ENCODE measurements at regions not wholly inside any gene's neighbourhood (a gene's known extent, or its start where the extent isn't known, plus 50 kb on each side); places are given as distances from the start of the nearest gene placed in this dataset.

- peak in 3 of 6 experiments; percentile 11 to 28 (median 26) for TF ChIP-seq CTCF (IDR thresholded peaks at IDR 0.05)
- no peak for TF ChIP-seq POLR2A (IDR thresholded peaks at IDR 0.05)
- Histone ChIP-seq H3K36me3 (replicated peaks in 1 of 2) (no peaks in the 10 kb centered on the region), H3K27ac (no peak overlapping the region), H3K9me3 (replicated peaks in 1 of 3) (no peaks in the 10 kb centered on the region), H3K27me3 (no peaks in the 10 kb centered on the region), H3K4me1 (replicated peaks in 1 of 2) (no peaks in the 10 kb centered on the region), H3K4me3 (peak overlapping the region in 1 of 4 donors; percentile 0)
- DNase-seq = peak; percentile 16 to 52 (median 23)
- 10 to 14% (median 11%) methylated on average over 5 of the region's 5 CpGs for WGBS, 4 donors
- intact Hi-C loops (cut with DNase I) = no loop called here
Measured at GRCh38 chr4:23455456-23456158, 434.2 kb downstream of the PPARGC1A start.

GRCh38 chr4:23441530-23442069 lies 448.2 kb downstream of the PPARGC1A start:
- no peaks in the 10 kb centered on the region for H3K9me3 ChIP-seq (replicated peaks in 1 of 3)
- H3K4me1 ChIP-seq (replicated peaks in 1 of 2) = no peaks in the 10 kb centered on the region
- no peaks in the 10 kb centered on the region for H3K36me3 ChIP-seq (replicated peaks in 1 of 2)
- no peak for DNase-seq
- intact Hi-C loops (cut with DNase I) = no loop called here
- TF ChIP-seq CTCF (IDR thresholded peaks at IDR 0.05) (no peak), POLR2A (IDR thresholded peaks at IDR 0.05) (no peak)
- no peaks in the 10 kb centered on the region for H3K27me3 ChIP-seq
- 79 to 94% (median 91%) methylated on average over 1 of the region's 1 CpG for WGBS, 4 donors
- no peak overlapping the region for H3K27ac ChIP-seq
- no peak overlapping the region for H3K4me3 ChIP-seq

- DNase-seq = peak in 1 of 7 donors; percentile 7
- 25 to 35% (median 28%) methylated on average over 1 of the region's 1 CpG for WGBS, 4 donors
- H3K36me3 ChIP-seq (replicated peaks in 1 of 2) = no peaks in the 10 kb centered on the region
- no peaks in the 10 kb centered on the region for H3K9me3 ChIP-seq (replicated peaks in 1 of 3)
- intact Hi-C loops (cut with DNase I) = no loop called here
- no peak overlapping the region for H3K27ac ChIP-seq
- no peaks in the 10 kb centered on the region for H3K27me3 ChIP-seq
- no peaks in the 10 kb centered on the region for H3K4me1 ChIP-seq (replicated peaks in 1 of 2)
- H3K4me3 ChIP-seq = no peak overlapping the region
- TF ChIP-seq CTCF (IDR thresholded peaks at IDR 0.05) (no peak), POLR2A (IDR thresholded peaks at IDR 0.05) (no peak)
Measured at GRCh38 chr4:23438764-23439163, 451.1 kb downstream of the PPARGC1A start.

GRCh38 chr4:23429497-23429896 lies 460.4 kb downstream of the PPARGC1A start:
- intact Hi-C loops (cut with DNase I) = no loop called here
- no peaks in the 10 kb centered on the region for H3K36me3 ChIP-seq (replicated peaks in 1 of 2)
- H3K9me3 ChIP-seq (replicated peaks in 1 of 3) = no peaks in the 10 kb centered on the region
- DNase-seq = no peak
- no peak for TF ChIP-seq POLR2A (IDR thresholded peaks at IDR 0.05)
- no peak for TF ChIP-seq CTCF (IDR thresholded peaks at IDR 0.05)
- no peak overlapping the region for H3K4me3 ChIP-seq
- H3K27me3 ChIP-seq = no peaks in the 10 kb centered on the region
- H3K27ac ChIP-seq = no peak overlapping the region
- no peaks in the 10 kb centered on the region for H3K4me1 ChIP-seq (replicated peaks in 1 of 2)
